NCI-H2196 treated with DMSO at 0.1 percent for 48 hours (cell line): ENCODE measurements at regions not wholly inside any gene's neighbourhood (a gene's known extent, or its start where the extent isn't known, plus 50 kb on each side); places are given as distances from the start of the nearest gene placed in this dataset.

Experiments
- DNase-seq: peaks from one replicate; lab custom pipeline; 2025; ENCODE audit not compliant: unreplicated experiment; lab: John Stamatoyannopoulos, UW

DNA sequence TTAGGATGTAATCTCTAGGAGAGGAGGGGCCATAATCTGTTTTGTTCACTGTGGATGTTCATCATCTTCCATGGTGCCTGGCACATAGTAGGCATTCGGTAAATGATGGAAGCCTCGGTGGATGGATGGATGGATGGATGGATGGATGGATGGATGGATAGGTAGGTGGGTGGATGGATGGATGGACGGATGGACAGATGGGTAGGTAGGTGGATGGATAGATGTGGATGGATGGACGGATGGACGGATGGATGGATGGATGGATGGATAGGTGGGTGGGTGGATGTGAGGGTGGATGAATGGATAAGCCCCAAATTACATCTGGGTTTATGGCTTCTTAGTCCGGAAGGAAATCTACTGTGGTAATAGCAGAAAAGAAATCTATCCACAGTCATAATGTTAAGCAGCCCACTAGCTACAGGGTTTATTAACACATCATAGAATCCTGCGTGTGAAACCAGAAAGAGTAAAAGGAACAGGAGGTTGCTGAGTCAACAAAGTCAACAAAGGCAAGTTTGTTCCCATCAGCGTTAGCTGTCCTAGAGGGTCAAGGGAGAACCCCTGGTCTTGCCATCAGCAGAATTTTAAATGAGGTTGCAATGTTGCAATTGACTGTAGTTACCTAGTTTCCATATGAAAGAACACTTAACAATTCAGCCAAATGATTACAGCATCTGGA is 82.8 kb downstream of the C11orf91 start:
- DNase-seq: no peak

DNA sequence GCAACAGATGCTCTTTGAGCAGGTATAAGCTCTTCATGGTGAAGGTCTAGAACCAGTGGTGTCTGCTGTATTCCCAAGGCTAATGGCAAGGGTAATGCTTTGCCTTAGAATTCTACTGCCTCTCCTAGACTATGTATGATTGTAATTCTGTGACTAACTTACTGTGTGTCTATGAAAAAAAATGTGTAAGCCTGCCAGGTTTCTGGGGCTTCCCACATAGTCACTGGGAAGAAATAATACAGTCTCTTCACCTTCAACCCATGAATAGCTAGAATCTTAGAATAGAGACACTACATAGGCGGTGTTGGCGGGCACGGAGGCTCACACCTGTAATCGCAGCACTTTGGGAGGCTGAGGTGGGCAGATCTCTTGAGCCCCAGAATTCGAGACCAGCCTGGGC is 84.1 kb downstream of the C11orf91 start:
- no peak for DNase-seq

DNA sequence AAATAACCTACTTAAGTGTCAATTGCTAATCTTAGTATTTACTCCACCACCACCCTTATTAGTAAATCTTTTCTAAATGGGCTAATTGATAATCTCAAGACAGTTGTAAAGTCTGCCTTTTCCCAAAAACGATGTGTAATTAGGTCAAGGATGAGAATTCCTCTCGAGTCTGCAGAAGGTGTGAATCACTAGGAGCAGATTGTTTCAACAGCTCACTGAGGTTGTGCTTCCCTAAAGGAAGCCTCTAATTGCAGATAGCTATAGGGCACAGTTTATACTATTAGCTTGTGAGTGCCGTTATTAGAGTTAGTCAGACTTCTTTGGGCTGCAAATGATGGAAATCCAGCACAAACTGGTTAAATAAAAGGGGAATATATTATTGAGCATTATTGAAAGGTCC is 84.9 kb downstream of the C11orf91 start:
- no peak for DNase-seq

DNA sequence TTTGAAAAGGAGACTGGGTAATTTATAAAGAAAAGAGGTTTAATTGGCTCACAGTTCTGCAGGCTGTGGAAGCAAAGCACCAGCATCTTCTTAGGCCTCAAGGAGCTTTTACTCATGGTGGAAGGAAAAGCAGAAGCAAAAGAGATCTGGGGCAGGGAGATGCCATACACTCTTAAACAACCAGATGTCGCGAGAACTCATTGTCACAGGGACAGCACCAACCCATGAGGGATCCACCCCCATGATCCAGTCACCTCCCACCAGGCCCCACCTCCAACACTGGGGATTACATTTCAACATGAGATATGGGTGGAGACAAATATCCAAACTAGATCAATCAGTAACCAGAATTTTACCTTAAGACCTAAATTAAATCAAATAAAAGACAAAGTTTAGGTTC is 87.2 kb downstream of the C11orf91 start:
- no peak for DNase-seq

DNA sequence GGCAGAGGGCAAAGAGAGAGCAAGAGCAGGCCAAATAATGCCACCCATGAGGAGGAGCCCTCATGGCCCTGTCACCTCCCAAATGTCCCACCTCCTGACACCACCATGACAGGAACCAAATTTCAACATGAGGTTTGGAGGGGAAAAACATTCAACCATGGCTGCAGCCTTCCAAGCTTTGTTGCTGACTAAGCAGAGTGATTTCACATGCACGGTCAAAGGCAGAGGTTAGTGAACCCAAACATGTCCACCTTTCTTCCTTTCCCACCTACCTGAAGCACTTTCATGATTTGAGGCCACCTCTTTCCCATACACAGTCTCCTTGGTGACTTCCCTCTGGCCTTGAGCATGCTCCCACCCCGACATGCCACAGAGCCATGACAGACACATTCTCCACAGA is 89.7 kb downstream of the C11orf91 start:
- no peak for DNase-seq

DNA sequence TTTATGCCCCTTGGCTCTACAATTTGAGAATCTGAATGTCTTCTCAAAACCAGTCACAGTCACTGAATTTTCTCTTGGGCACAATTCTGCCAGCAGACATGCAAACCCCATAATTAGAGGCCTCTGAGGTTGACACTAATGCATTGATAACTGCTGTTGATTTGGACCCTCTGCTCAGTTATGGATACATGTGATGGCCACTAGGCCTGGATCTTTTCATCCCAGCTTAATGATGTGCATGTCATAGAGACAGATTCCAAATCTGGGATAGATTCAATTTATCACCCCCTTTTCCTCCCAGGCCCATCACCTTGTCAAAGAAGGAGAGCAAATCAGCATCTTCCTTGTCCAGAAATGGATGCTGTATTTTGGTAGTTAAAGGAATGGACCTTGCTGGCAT is 92.2 kb downstream of the C11orf91 start:
- no peak for DNase-seq

DNA sequence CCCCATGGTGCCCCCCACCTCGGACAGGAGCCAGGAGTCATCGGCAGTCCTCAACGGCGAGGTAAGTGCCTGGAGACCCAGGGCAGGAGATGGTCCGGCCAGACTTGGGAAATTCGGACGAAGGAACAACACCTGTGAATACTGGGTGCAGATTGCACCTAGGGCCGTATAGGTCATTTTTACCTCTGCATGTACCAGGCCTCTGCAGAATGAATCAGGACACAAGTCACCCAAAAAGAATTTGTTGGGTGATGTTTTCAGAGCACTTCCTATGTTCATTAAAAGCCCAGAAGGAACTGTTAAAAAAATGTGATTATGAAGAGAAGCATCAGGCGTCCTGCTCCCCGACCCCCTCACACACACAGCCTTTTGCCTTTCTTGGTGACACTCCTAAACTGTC is 93.9 kb downstream of the C11orf91 start:
- DNase-seq: no peak

DNA sequence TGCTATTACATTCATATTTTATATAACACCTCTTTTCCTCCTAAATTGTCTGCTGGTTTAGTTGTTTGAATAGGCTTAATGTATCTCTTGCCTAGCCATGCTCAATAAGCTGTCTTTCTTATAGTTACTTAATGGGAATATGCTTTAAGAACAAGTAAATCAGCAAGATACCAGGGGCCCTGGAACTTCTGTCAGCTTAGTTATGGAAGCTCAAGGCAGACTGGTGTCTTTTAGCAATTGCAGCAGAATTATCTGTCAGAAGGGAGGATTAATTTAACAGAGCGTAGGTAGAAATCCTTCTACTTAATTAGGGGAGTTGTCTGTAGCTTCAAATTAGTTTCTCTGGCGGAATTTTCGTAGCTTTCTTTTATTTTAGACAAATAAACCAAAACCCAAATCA is 94.9 kb downstream of the C11orf91 start:
- DNase-seq: no peak

DNA sequence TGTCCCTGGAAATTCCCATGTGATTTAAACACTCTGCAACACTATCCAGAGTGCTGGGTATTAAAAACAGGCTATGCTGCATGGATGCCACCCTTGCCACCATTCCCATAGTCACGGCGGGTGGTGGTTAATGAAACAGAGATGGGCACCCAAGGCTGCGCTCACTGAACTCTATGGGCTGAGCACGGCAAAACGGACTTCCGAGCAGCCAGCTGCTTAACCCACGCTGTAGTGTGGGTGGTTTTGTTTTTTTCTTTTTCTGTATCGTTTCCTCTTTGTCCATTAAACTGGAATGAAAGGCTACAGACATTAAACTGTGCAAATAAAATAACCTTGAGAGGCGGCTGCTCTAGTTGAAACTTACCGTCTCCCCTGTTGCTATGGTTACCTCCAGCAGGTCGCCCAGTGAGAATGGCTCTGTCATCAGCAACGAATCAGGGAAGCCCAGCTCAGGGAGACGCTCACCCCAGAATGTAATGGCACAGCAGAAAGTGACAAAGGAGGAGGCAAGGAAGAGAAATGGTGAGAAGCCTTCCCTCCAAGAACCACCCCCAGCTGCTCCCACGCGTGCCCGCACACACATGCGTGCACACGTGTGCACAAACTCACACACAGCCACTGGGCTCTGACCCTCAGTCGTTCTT is 102.1 kb downstream of the C11orf91 start:
- DNase-seq: peak; percentile 63

DNA sequence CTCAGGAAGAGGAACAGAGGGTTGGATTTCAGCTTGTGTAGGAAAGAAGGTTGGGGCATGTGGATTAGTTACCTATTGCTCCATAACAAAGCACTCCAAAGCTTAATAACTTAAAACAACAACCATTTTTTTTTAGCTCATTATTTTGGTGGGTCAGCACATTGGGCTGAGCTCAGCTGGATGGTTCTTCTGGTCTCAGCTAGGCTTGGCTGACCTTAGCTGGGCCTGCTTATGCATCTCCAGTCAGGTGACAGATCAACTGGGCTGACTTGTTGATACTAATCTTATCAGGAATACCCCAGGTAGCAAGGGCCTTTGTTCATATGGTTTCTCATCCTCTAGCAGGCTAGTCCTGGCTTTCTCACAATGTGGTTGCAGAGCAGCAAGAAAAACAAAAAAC is 106.4 kb downstream of the C11orf91 start:
- no peak for DNase-seq

DNA sequence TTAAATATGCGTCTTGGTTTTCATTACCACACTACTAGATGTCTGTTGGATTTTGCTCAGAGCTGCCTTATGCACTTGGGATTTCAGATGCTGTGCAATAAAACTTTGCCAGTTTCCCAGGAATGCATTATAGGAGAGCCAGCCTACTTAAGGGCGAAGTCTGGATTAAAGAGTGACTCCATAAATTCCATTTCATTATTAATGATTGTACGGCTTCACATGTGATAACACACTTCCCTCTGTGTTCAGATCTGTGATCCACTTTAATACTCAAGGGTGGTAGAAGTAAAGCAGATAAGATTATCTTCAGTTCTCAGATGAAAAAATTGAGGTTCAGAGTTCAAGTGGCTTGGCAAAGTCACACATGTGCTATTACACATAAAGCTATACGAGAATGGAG is 110.2 kb downstream of the C11orf91 start:
- DNase-seq: no peak

DNA sequence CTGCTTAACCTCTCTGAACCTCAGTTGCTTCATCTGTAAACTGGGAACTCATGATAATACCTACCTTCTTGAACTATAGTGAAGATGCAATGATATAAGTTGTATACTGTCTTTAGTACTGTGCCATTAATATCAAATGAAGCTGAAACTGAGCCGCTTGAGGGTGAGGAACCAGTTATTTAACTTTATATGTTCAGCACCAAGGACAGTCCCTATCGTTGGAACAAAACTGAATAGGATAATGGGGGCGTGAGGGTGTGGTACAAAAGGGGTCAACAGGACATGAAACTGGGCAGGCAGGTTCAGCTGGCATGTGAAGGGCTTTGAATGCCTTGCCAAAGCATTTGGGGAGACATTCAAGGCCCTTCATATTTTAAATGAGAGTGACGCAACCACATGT is 112.6 kb downstream of the C11orf91 start:
- DNase-seq: no peak

DNA sequence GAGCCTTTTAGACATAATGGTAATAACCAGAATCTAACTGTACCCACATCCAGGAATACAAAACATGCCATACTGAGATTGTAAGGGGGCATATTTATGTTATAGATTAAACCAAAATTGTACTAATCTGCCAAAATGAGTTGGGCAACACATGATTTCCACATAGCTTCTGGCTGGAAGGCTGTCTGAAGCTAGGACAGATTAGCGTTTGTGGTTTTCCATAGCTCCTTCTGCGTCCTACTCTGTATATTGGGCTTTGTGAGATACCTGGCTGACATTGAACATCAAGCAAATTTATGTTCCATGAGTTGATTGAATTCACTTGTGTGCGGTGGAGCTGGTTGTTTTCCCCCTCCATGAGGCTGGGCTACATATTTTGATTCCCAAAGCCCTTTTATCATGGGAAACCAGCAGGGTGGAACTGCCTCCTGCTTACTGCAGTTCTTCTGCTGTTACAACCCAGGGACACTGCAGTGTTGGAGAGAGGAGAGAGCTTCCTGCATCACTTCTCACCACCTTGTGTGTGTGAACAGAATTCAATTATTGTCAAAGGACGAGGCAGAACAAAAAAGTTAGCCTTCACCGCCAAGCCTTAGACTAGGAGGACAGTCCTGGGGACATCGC is 114.9 kb downstream of the C11orf91 start:
- no peak for DNase-seq

DNA sequence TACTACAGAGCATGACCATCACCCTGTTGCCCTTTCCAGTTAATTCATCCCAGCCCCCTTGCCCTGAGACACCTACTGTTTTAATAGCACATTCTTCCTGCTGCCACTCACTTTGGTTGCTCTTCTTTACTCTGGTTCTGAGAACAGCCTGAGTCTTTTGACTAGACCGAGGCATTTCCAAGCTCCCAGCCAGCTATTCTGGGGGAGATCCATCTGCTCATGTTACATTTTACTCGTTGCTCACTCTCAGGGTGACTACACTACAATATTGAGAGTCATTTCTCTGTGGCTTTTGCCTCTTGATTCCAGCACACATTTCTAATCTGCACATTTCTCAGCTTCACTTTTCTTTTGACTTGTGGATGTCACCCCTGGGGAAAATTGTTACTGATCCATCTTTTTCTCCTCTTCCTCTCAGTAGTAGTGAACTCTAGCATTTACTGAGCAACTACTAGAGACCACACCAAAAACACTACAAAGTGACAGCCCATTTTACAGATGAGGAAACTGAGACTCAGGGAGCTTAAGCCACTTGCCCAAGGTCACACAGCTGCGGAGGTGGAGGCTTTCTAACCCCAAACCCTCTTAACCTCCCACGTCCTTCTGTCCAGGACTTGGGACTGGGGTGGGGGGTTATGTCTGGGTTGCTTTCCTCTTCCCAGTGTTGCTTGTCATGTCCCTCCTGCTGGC is 117.8 kb downstream of the C11orf91 start:
- no peak for DNase-seq

DNA sequence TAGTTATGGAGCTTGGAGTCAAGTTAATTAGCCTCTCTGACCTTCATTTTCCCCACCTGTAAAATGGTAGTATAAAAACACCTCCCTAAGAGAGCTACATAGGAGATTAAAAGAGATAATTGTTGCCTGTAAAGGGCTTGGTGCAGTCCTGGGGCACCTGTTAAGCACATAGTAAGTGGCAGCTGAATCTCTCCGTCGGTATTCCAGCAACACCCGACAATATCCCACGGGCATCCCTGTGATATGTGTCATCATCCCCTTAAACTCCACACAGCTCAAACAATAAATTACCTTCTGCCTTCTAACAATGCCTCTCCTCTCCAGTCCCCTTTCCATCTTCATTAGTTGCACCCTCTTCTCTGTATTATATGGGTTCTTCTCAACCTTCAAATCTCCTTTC is 121.5 kb downstream of the C11orf91 start:
- no peak for DNase-seq

DNA sequence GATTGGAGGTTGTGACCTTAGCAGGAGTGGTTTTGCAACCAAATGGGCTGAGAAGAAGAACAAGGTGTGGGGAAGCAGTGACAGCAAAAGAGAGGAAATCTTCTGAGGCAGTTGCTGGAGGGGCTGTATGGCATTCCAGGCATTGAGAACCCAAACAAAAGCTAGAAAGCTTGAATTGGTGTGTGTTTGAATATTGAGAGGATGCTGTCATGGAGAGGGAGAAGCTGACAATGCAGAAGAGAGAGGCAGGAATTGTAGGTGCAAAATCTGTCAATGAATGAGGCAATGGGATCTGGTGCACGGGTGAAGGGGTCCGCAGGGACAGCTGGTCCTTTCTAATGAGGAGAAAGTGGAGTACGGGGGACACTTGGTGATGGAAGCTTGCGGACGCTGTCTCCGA is 123.4 kb downstream of the C11orf91 start:
- DNase-seq: no peak

DNA sequence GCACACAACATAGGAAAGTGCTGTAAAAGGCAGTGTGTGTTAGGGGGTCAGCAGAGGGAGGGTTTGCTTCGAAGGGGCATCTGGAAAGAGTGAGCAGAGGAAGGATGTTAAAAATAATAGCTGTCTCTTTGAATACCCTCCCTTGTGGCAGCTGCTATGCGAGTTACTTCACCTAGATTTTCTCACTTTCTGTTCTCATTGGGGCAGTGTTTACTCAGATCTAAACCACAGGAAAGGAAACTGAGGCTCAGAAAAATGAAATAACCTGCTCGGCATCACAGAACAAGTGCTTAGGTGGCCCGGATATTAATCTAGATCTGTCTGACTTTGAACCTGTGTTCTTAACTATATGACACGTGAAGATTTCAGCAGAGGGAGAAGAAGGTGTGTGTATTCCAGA is 125.3 kb downstream of the C11orf91 start:
- no peak for DNase-seq

DNA sequence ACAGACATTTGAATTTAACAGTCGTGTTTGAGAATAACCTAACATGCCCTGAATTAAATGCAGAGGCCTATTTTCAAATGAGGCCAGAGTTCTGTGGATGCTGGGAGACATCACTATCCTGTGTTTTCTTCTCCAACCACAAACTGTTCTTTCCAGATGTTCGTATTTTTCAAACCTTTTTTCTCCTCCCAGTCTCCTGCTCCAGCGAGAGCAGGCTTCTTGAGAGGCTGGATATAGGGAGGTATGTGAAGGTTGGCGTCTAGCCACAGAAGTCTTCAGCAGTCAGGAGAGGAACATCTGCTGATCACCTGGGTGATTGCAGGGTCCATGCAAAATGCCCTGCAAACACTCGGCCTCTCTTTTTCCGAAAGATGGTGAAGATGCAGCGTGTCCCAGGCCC is 126.3 kb downstream of the C11orf91 start:
- DNase-seq: no peak

DNA sequence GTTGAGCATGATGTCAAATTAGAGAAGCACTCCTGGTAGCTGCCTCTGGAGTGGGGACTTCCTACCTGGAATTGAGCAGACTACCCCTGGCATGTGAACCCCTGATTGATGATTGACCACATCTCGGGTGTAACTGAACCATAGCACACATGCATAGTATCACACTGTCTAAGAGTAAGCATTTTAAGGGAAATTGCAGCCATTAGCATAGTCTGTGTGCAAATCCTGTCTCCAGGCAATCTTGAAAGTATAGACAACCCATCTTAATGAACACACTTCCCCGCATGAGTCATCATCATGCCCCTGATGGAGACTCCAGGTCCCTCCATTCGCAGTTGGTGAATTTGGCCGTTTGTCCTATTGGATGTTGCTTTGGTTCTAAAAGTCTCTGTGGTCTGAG is 131.3 kb downstream of the C11orf91 start:
- DNase-seq: no peak

DNA sequence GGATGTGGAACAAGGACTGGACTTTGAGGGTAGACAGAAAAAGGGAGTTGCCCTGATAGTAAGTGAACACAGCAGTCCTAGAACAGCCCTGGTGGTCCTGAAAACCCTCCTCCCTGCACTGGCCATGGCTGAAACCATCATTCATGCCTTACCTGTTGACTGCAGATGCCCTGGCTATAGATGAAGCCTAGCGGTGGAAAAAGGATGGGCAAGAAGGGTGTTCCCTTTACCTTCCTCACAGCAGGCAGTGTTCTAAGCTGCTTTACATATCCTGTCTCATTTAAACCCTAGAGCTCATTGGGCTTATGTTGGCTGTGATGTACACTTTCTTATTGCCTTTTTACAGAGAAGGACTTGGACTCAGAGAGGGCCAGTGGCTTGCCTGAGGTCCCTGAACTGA is 133.6 kb downstream of the C11orf91 start:
- DNase-seq: no peak

DNA sequence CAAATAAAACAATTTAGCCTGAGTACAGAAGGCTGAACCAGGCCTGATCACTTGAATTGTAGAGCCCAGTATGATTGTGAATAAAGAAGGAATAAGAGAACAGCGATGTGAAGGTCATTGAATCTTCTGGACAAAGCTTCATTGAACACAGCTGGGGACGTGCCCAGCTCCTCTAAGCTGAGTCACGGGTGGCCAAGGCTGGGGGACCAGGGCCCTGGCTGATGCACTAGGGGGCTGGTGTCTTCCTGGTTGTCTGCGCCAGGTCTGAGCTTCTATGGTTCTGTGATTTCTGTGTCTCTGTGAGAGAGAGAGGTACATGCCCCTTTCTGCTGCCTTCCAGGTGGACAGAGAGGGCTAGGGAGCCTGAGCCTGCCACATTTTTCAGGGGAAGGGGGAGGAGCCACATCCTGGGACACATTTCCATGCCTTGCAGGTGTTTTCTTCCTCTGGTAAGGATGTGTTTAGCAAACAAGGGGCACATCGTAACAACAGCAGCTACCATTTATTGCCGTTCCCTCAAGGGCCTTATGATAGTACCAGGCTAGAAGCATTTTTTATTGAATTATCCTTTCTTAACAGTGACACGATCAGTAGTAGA is 135.7 kb downstream of the C11orf91 start:
- no peak for DNase-seq

DNA sequence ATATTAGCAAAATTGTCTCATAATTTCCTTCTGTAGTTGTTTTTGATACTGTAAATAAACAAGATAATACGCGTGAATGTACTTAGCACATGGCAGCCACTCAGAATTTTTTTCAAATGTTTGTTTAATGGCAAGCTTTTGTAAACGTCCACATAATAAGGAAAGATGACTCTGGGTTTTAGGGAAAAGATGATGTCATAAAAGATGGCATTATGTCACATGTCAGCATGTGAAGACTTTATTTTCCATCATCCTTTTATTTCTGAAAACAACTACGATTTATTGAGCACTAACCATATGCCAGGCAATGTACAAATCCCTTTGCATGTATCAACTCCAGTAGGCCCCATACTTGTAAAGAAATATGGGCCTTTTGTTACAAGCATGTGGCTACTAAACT is 139.9 kb downstream of the C11orf91 start:
- DNase-seq: no peak
